ENCODE measurements at regions not wholly inside any gene's neighbourhood (a gene's known extent, or its start where the extent isn't known, plus 50 kb on each side); places are given as distances from the start of the nearest gene placed in this dataset.

GRCh38 chr4:89545315-89545714, 237.7 kb upstream of the GPRIN3 start:
- no peak for ATAC-seq
- H3K36me3 ChIP-seq: no peaks in the 10 kb centered on the region
- no peak for TF ChIP-seq CTCF (IDR thresholded peaks at IDR 0.05)
- no peak for TF ChIP-seq POLR2A (IDR thresholded peaks at IDR 0.05)
- no peak for TF ChIP-seq EP300 (IDR thresholded peaks at IDR 0.05)
- TF ChIP-seq POLR2AphosphoS5 (IDR thresholded peaks at IDR 0.05): no peak
- no peak overlapping the region for H3K4me3 ChIP-seq
- H3K9me3 ChIP-seq: no peaks in the 10 kb centered on the region
- H3K27me3 ChIP-seq: no peaks in the 10 kb centered on the region
- WGBS, 2 donors (ENCODE audit: low coverage in 1 of 2): 74 to 100% methylated on average over 1 of the region's 1 CpG
- no peaks in the 10 kb centered on the region for H3K4me1 ChIP-seq
- H3K27ac ChIP-seq: no peak overlapping the region

- Histone ChIP-seq H3K4me3 (no peak overlapping the region), H3K9me3 (no peaks in the 10 kb centered on the region), H3K4me1 (no peaks in the 10 kb centered on the region), H3K36me3 (no peaks in the 10 kb centered on the region), H3K27me3 (no peaks in the 10 kb centered on the region), H3K27ac (no peak overlapping the region)
- TF ChIP-seq EP300 (IDR thresholded peaks at IDR 0.05) (no peak), CTCF (IDR thresholded peaks at IDR 0.05) (no peak)
- ATAC-seq: peak; percentile 7
Measured at GRCh38 chr4:89541998-89542397, 234.4 kb upstream of the GPRIN3 start.

GRCh38 chr4:89539797-89540711, 232.5 kb upstream of the GPRIN3 start:
- 54 to 57% methylated on average over 1 to 2 of the region's 2 CpGs for WGBS, 2 donors (ENCODE audit: low coverage in 1 of 2)
- Histone ChIP-seq H3K4me1 (no peaks in the 10 kb centered on the region), H3K4me3 (no peak overlapping the region), H3K36me3 (no peaks in the 10 kb centered on the region), H3K27ac (no peak overlapping the region), H3K27me3 (no peaks in the 10 kb centered on the region), H3K9me3 (no peaks in the 10 kb centered on the region)
- TF ChIP-seq EP300 (IDR thresholded peaks at IDR 0.05) (no peak), POLR2A (IDR thresholded peaks at IDR 0.05) (no peak), POLR2AphosphoS5 (IDR thresholded peaks at IDR 0.05) (no peak), CTCF (IDR thresholded peaks at IDR 0.05) (no peak)
- no peak for ATAC-seq

GRCh38 chr4:89539374-89539773, 231.8 kb upstream of the GPRIN3 start:
- Histone ChIP-seq H3K9me3 (no peaks in the 10 kb centered on the region), H3K36me3 (no peaks in the 10 kb centered on the region), H3K27ac (no peak overlapping the region), H3K4me1 (no peaks in the 10 kb centered on the region), H3K4me3 (no peak overlapping the region), H3K27me3 (peaks cover 3% of the 10 kb centered on the region)
- TF ChIP-seq POLR2A (IDR thresholded peaks at IDR 0.05) (no peak), EP300 (IDR thresholded peaks at IDR 0.05) (no peak), CTCF (IDR thresholded peaks at IDR 0.05) (no peak), POLR2AphosphoS5 (IDR thresholded peaks at IDR 0.05) (no peak)
- ATAC-seq: no peak
- WGBS, 2 donors (ENCODE audit: low coverage in 1 of 2): 62 to 82% methylated on average over 2 to 3 of the region's 3 CpGs

GRCh38 chr4:89538886-89539285, 231.3 kb upstream of the GPRIN3 start:
- peaks cover 3% of the 10 kb centered on the region for H3K27me3 ChIP-seq
- 9 to 38% methylated on average over 1 of the region's 1 CpG for WGBS, 2 donors (ENCODE audit: low coverage in 1 of 2)
- no peak for TF ChIP-seq POLR2A (IDR thresholded peaks at IDR 0.05)
- no peak for TF ChIP-seq CTCF (IDR thresholded peaks at IDR 0.05)
- TF ChIP-seq EP300 (IDR thresholded peaks at IDR 0.05): no peak
- TF ChIP-seq POLR2AphosphoS5 (IDR thresholded peaks at IDR 0.05): no peak
- no peaks in the 10 kb centered on the region for H3K4me1 ChIP-seq
- no peak overlapping the region for H3K27ac ChIP-seq
- no peaks in the 10 kb centered on the region for H3K36me3 ChIP-seq
- H3K4me3 ChIP-seq: no peak overlapping the region
- no peaks in the 10 kb centered on the region for H3K9me3 ChIP-seq
- no peak for ATAC-seq
